ENCODE measurements at regions not wholly inside any gene's neighbourhood (a gene's known extent, or its start where the extent isn't known, plus 50 kb on each side); places are given as distances from the start of the nearest gene placed in this dataset.

GRCh38 chr3:14331251-14331650 lies 71.2 kb upstream of the SLC6A6 start:
- TF ChIP-seq ZFP3 (CRISPR knock-in tag; IDR thresholded peaks at IDR 0.05) (no peak), TCF4 (CRISPR knock-in tag; IDR thresholded peaks at IDR 0.05; ENCODE audit: borderline replicate concordance) (no peak), PPARA (CRISPR knock-in tag; IDR thresholded peaks at IDR 0.05; ENCODE audit: borderline replicate concordance) (no peak), ZFP30 (CRISPR knock-in tag; IDR thresholded peaks at IDR 0.05) (no peak), ARNTL (CRISPR knock-in tag; IDR thresholded peaks at IDR 0.05; ENCODE audit: borderline replicate concordance, low read depth) (no peak), PATZ1 (CRISPR knock-in tag; IDR thresholded peaks at IDR 0.05; ENCODE audit: borderline replicate concordance) (no peak), CSDC2 (CRISPR knock-in tag; IDR thresholded peaks at IDR 0.05) (no peak), ZNF565 (CRISPR knock-in tag; conservative IDR thresholded peaks at IDR 0.05; ENCODE audit: low read depth) (no peak), OSR1 (CRISPR knock-in tag; IDR thresholded peaks at IDR 0.05) (no peak)

Data from SK-N-SH treated with all-trans-retinoic acid at 6 μM for 48 hours (cell line).